ENCODE measurements at regions not wholly inside any gene's neighbourhood (a gene's known extent, or its start where the extent isn't known, plus 50 kb on each side); places are given as distances from the start of the nearest gene placed in this dataset.

GRCh38 chrY:7529396-7529795 is 617.8 kb upstream of the AMELY start:
- TF ChIP-seq CTCF (IDR thresholded peaks at IDR 0.05; ENCODE audit: low read length) (no peak), EZH2 (IDR thresholded peaks at IDR 0.05; ENCODE audit: borderline replicate concordance, low read length) (no peak)
